ENCODE measurements at regions not wholly inside any gene's neighbourhood (a gene's known extent, or its start where the extent isn't known, plus 50 kb on each side); places are given as distances from the start of the nearest gene placed in this dataset.

DNA sequence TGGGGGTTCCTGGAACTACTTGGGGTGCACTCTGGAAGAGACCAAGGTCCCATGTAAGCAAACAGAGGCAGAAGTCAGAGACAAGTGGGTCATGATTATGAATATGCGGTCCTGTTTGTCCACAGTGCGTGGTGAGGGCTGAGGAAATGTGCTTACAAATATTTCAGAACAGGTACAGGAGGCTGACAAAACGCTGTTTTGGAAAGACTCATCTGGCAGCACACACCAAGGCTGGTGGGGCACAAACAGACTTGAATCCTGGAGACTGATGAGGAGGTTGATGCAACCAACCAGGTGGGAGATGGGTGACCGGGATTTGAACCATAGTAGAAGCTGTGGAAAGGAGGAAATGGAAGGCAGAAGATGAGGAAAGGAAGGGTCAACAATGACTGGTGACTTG is 83.8 kb downstream of the ADRB2 start:
- TF ChIP-seq, protein P1, sequence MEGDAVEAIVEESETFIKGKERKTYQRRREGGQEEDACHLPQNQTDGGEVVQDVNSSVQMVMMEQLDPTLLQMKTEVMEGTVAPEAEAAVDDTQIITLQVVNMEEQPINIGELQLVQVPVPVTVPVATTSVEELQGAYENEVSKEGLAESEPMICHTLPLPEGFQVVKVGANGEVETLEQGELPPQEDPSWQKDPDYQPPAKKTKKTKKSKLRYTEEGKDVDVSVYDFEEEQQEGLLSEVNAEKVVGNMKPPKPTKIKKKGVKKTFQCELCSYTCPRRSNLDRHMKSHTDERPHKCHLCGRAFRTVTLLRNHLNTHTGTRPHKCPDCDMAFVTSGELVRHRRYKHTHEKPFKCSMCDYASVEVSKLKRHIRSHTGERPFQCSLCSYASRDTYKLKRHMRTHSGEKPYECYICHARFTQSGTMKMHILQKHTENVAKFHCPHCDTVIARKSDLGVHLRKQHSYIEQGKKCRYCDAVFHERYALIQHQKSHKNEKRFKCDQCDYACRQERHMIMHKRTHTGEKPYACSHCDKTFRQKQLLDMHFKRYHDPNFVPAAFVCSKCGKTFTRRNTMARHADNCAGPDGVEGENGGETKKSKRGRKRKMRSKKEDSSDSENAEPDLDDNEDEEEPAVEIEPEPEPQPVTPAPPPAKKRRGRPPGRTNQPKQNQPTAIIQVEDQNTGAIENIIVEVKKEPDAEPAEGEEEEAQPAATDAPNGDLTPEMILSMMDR (conservative IDR thresholded peaks at IDR 0.05; ENCODE audit: low read depth, low read length): no peak
- no peak for TF ChIP-seq CHD1 (IDR thresholded peaks at IDR 0.05; ENCODE audit: low read depth, low read length)
- no peak for TF ChIP-seq POLR2A (IDR thresholded peaks at IDR 0.05; ENCODE audit: low read depth, low read length)
- no peak for TF ChIP-seq MAFK (IDR thresholded peaks at IDR 0.05; ENCODE audit: low read depth, low read length)
- no peak for TF ChIP-seq SMC3 (IDR thresholded peaks at IDR 0.05; ENCODE audit: low read depth, low read length)
- TF ChIP-seq MXI1 (IDR thresholded peaks at IDR 0.05; ENCODE audit: borderline replicate concordance, low read depth, low read length): no peak
- TF ChIP-seq BHLHE40 (IDR thresholded peaks at IDR 0.05; ENCODE audit: low read depth, low read length): no peak
- TF ChIP-seq, protein P2, sequence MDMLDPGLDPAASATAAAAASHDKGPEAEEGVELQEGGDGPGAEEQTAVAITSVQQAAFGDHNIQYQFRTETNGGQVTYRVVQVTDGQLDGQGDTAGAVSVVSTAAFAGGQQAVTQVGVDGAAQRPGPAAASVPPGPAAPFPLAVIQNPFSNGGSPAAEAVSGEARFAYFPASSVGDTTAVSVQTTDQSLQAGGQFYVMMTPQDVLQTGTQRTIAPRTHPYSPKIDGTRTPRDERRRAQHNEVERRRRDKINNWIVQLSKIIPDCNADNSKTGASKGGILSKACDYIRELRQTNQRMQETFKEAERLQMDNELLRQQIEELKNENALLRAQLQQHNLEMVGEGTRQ (IDR thresholded peaks at IDR 0.05; ENCODE audit: low read depth, low read length): no peak
- no peak for TF ChIP-seq MAZ (IDR thresholded peaks at IDR 0.05; ENCODE audit: borderline replicate concordance, low read depth, low read length)
- no peak for TF ChIP-seq CEBPB (IDR thresholded peaks at IDR 0.05; ENCODE audit: low read depth, low read length)
- TF ChIP-seq RAD21 (IDR thresholded peaks at IDR 0.05; ENCODE audit: low read length): no peak
- no peak for TF ChIP-seq NFE2L2 (IDR thresholded peaks at IDR 0.05; ENCODE audit: low read depth, low read length)
- TF ChIP-seq RFX5 (IDR thresholded peaks at IDR 0.05; ENCODE audit: low read depth, low read length): no peak

Measured in IMR-90 (cell line).